PC-3 (cell line): ENCODE measurements at regions not wholly inside any gene's neighbourhood (a gene's known extent, or its start where the extent isn't known, plus 50 kb on each side); places are given as distances from the start of the nearest gene placed in this dataset.
A peak's percentile ranks its signal among the peaks of the same experiment; 100 is the strongest.

Experiments
- ATAC-seq: fragments of 200-7000 bp; cut with Tn5 transposase; 2 replicates; pipeline ENCODE4 v1.9.1; 2020; ENCODE audit warnings: mild to moderate bottlenecking, moderate library complexity
- BruUV-seq: library from RNA; stranded (reverse); fragments of 400-500 nt; replicated peaks from 2 replicates; lab custom pipeline; 2021; lab: Mats Ljungman, UMichigan
- CTCF ChIA-PET: fragments of 300-600 bp; sonication (Branson Sonifier 250); formaldehyde crosslinking; loops from one replicate; lab custom pipeline; 2022; ENCODE audit warnings: antibody characterized with exemption; lab: Charles Lee
- POLR2A ChIA-PET: fragments of 300-600 bp; sonication (Branson Sonifier 250); formaldehyde crosslinking; loops from one replicate; lab custom pipeline; 2022; ENCODE audit warnings: antibody characterized with exemption; ENCODE audit not compliant: unreplicated experiment; lab: Charles Lee
- DNase-seq: peaks from one replicate; pipeline ENCODE4 v3.0.0-alpha.2; 2015
- H2AFZ ChIP-seq: fragments of 300-600 bp; sonication (generic); 2 replicates; pipeline ENCODE4 v1.6.0; 2016; ENCODE audit warnings: antibody characterized with exemption, low read length
- H3F3A ChIP-seq: fragments of 300-600 bp; sonication (generic); one replicate; pipeline ENCODE4 v1.6.0; 2017; ENCODE audit warnings: antibody characterized with exemption, low read length, control low read depth, mild to moderate bottlenecking; ENCODE audit not compliant: unreplicated experiment
- H3K27ac ChIP-seq: fragments of 300-600 bp; sonication (generic); 2 replicates; pipeline ENCODE4 v1.5.1; 2016; ENCODE audit warnings: mild to moderate bottlenecking, low read length
- H3K27me3 ChIP-seq: fragments of 300-600 bp; sonication (generic); 2 replicates; pipeline ENCODE4 v1.6.1; 2016; ENCODE audit warnings: low read length, mixed read lengths
- H3K36me3 ChIP-seq: fragments of 300-600 bp; sonication (generic); 2 replicates; pipeline ENCODE4 v1.6.1; 2016; ENCODE audit warnings: low read depth, mixed run types, low read length, mixed read lengths
- H3K4me1 ChIP-seq: fragments of 300-600 bp; sonication (generic); 2 replicates; pipeline ENCODE4 v1.5.1; 2016; ENCODE audit warnings: low read length; ENCODE audit not compliant: insufficient read depth
- H3K4me2 ChIP-seq: fragments of 300-600 bp; sonication (generic); 2 replicates; pipeline ENCODE4 v1.6.0; 2016; ENCODE audit warnings: low read length
- H3K4me3 ChIP-seq: fragments of 300-600 bp; sonication (generic); 2 replicates; pipeline ENCODE4 v1.5.1; 2016; ENCODE audit warnings: mild to moderate bottlenecking, low read length, mixed read lengths
- H3K79me2 ChIP-seq: fragments of 300-600 bp; sonication (generic); 2 replicates; pipeline ENCODE4 v1.6.1; 2017; ENCODE audit warnings: low read length, mixed read lengths
- H3K9ac ChIP-seq: fragments of 300-600 bp; sonication (generic); 2 replicates; pipeline ENCODE4 v1.6.0; 2016; ENCODE audit warnings: mild to moderate bottlenecking, low read length
- H3K9me2 ChIP-seq: fragments of 300-600 bp; sonication (generic); replicated peaks from 2 replicates; pipeline ENCODE4 v1.6.1; 2016; ENCODE audit warnings: mixed run types, low read length, mixed read lengths
- H3K9me3 ChIP-seq: fragments of 300-600 bp; sonication (generic); 2 replicates; pipeline ENCODE4 v1.6.1; 2016; ENCODE audit warnings: low read length, mixed read lengths
- H4K20me1 ChIP-seq: fragments of 300-600 bp; sonication (generic); 2 replicates; pipeline ENCODE4 v1.6.1; 2016; ENCODE audit warnings: low read length, mixed read lengths
- CTCF ChIP-seq: fragments of 300-600 bp; sonication (generic); conservative IDR thresholded peaks from 2 replicates; pipeline ENCODE4 v1.5.1; 2017; ENCODE audit warnings: antibody characterized with exemption, low read depth, mild to moderate bottlenecking, low read length
- EZH2 ChIP-seq: fragments of 300-600 bp; sonication (generic); IDR thresholded peaks from one replicate; pipeline ENCODE4 v1.6.1; 2017; ENCODE audit warnings: antibody characterized with exemption, mild to moderate bottlenecking, low read length; ENCODE audit not compliant: unreplicated experiment
- EZH2phosphoT487 ChIP-seq: fragments of 300-600 bp; sonication (generic); IDR thresholded peaks from 2 replicates; pipeline ENCODE4 v1.6.1; 2018; ENCODE audit warnings: mild to moderate bottlenecking, antibody characterized with exemption, low read length, borderline replicate concordance
- intact Hi-C: fragments of 100-400 bp; cut with micrococcal nuclease; formaldehyde crosslinking; loops from 2 replicates; pipeline ENCODE4 v1.9.0; 2023

GRCh38 chr2:54047658-54048057 lies 67.8 kb upstream of the ACYP2 start:
- H3K4me2 ChIP-seq = no peak overlapping the region
- no peaks in the 10 kb centered on the region for H3K9me2 ChIP-seq
- H2AFZ ChIP-seq = no peak overlapping the region
- H3K79me2 ChIP-seq = no peaks in the 10 kb centered on the region
- peaks cover 3% of the 10 kb centered on the region; the same call in 1 of the 2 replicates for H3K36me3 ChIP-seq
- intact Hi-C loops = no loop called here
- peaks cover 6% of the 10 kb centered on the region; the same call in 1 of the 2 replicates for H3K9me3 ChIP-seq
- H4K20me1 ChIP-seq = no peaks in the 10 kb centered on the region
- no peak overlapping the region for H3K27ac ChIP-seq
- H3F3A ChIP-seq = no peaks in the 10 kb centered on the region
- TF ChIP-seq CTCF (no peak), EZH2phosphoT487 (no peak), EZH2 (no peak)
- ATAC-seq (no peak), DNase-seq (no peak)
- peaks cover 21% of the 10 kb centered on the region for H3K4me1 ChIP-seq
- H3K27me3 ChIP-seq = no peaks in the 10 kb centered on the region
- BruUV-seq = no TSS peak
- ChIA-PET POLR2A (no interaction called here), CTCF (no interaction called here)
- no peak overlapping the region for H3K9ac ChIP-seq
- no peak overlapping the region for H3K4me3 ChIP-seq

- Histone ChIP-seq H3K9me2 (no peaks in the 10 kb centered on the region), H3K4me1 (peaks cover 27% of the 10 kb centered on the region), H2AFZ (no peak overlapping the region), H3K27me3 (no peaks in the 10 kb centered on the region), H3F3A (no peaks in the 10 kb centered on the region), H4K20me1 (no peaks in the 10 kb centered on the region), H3K9ac (no peak overlapping the region), H3K79me2 (no peaks in the 10 kb centered on the region), H3K27ac (no peak overlapping the region), H3K4me3 (no peak overlapping the region), H3K9me3 (peaks cover 6% of the 10 kb centered on the region; the same call in 1 of the 2 replicates), H3K36me3 (peaks cover 3% of the 10 kb centered on the region; the same call in 1 of the 2 replicates), H3K4me2 (no peak overlapping the region)
- intact Hi-C loops = no loop called here
- no peak for ATAC-seq
- ChIA-PET CTCF (no interaction called here), POLR2A (no interaction called here)
- no peak for TF ChIP-seq CTCF
- no peak for DNase-seq
- no TSS peak for BruUV-seq
These were observed 68.3 kb upstream of the ACYP2 start for GRCh38 chr2:54047091-54047490.

GRCh38 chr2:54042897-54043620 lies 72.3 kb upstream of the PSME4 start:
- Histone ChIP-seq H3K27me3 (no peaks in the 10 kb centered on the region), H3K9me2 (no peaks in the 10 kb centered on the region), H3K9me3 (peaks cover 6% of the 10 kb centered on the region; the same call in 1 of the 2 replicates), H3K4me1 (peaks cover 27% of the 10 kb centered on the region), H3K27ac (peak overlapping the region; percentile 90), H3K4me3 (no peak overlapping the region), H3K79me2 (no peaks in the 10 kb centered on the region), H3K9ac (peak overlapping the region; percentile 49), H4K20me1 (no peaks in the 10 kb centered on the region), H3K4me2 (0 out of 2 replicates have a peak overlapping the region, but pooled peaks have one; percentile 42), H2AFZ (no peak overlapping the region), H3K36me3 (peaks cover 3% of the 10 kb centered on the region; the same call in 1 of the 2 replicates), H3F3A (no peaks in the 10 kb centered on the region)
- ChIA-PET POLR2A (no interaction called here), CTCF (no interaction called here)
- ATAC-seq (no peak), DNase-seq (no peak)
- no TSS peak for BruUV-seq
- intact Hi-C loops = loop anchor here (1.0 kb wide), 1 partner anchor 73 kb away; the partner anchor contains the start of gene PSME4
- no peak for TF ChIP-seq CTCF
- no peak for TF ChIP-seq EZH2
- no peak for TF ChIP-seq EZH2phosphoT487
